ENCODE measurements at regions not wholly inside any gene's neighbourhood (a gene's known extent, or its start where the extent isn't known, plus 50 kb on each side); places are given as distances from the start of the nearest gene placed in this dataset.

DNA sequence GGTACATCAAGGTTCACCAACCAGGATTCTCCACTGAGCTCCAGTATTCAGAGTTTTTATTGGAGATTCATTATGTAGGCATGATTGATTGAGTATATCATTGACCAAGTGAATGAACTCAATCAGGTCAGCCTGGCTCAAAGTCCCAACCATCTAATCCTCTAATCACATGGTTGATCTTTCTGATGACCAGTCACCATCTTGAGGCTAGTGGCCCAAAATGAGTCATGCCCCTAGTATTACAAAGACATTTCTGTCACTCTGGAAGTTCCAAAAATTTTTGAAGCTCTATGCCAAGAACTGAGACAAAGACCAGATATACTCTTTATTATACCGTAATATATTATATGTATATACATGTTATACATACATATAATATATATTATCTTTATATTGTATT, 75.9 kb upstream of the ATF7IP start:
- no peaks in the 10 kb centered on the region for H3K4me1 Mint-ChIP-seq (ENCODE audit: low read depth)
- no peak for DNase-seq
- no peaks in the 10 kb centered on the region for H3K27me3 Mint-ChIP-seq (ENCODE audit: insufficient read depth)
- H3K27ac Mint-ChIP-seq: no peak overlapping the region
- peaks cover 10% of the 10 kb centered on the region; the same call in 1 of the 2 replicates for H3K9me3 Mint-ChIP-seq
- H3K36me3 Mint-ChIP-seq (ENCODE audit: low read depth): peaks cover 4% of the 10 kb centered on the region; the same call in 1 of the 2 replicates
- TF ChIP-seq, protein P1, sequence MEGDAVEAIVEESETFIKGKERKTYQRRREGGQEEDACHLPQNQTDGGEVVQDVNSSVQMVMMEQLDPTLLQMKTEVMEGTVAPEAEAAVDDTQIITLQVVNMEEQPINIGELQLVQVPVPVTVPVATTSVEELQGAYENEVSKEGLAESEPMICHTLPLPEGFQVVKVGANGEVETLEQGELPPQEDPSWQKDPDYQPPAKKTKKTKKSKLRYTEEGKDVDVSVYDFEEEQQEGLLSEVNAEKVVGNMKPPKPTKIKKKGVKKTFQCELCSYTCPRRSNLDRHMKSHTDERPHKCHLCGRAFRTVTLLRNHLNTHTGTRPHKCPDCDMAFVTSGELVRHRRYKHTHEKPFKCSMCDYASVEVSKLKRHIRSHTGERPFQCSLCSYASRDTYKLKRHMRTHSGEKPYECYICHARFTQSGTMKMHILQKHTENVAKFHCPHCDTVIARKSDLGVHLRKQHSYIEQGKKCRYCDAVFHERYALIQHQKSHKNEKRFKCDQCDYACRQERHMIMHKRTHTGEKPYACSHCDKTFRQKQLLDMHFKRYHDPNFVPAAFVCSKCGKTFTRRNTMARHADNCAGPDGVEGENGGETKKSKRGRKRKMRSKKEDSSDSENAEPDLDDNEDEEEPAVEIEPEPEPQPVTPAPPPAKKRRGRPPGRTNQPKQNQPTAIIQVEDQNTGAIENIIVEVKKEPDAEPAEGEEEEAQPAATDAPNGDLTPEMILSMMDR (IDR thresholded peaks at IDR 0.05): no peak
- no peak overlapping the region for H3K4me3 Mint-ChIP-seq

GRCh38 chr12:14290951-14291350, 74.5 kb upstream of the ATF7IP start:
- Mint-ChIP-seq H3K9me3 (peaks cover 10% of the 10 kb centered on the region; the same call in 1 of the 2 replicates), H3K27me3 (ENCODE audit: insufficient read depth) (no peaks in the 10 kb centered on the region), H3K4me3 (no peak overlapping the region), H3K4me1 (ENCODE audit: low read depth) (no peaks in the 10 kb centered on the region), H3K36me3 (ENCODE audit: low read depth) (peaks cover 9% of the 10 kb centered on the region), H3K27ac (no peak overlapping the region)
- TF ChIP-seq, protein P1 (IDR thresholded peaks at IDR 0.05): no peak
- no peak for DNase-seq

- Mint-ChIP-seq H3K27ac (no peak overlapping the region), H3K9me3 (peaks cover 33% of the 10 kb centered on the region), H3K4me1 (ENCODE audit: low read depth) (peaks cover 14% of the 10 kb centered on the region), H3K36me3 (ENCODE audit: low read depth) (peaks cover 6% of the 10 kb centered on the region; the same call in 1 of the 2 replicates), H3K27me3 (ENCODE audit: insufficient read depth) (peaks cover 2% of the 10 kb centered on the region; the same call in 1 of the 2 replicates), H3K4me3 (no peak overlapping the region)
- no peak for DNase-seq
- TF ChIP-seq, protein P1 (IDR thresholded peaks at IDR 0.05): no peak
These were observed 61.8 kb upstream of the ATF7IP start for GRCh38 chr12:14303661-14304155.

DNA sequence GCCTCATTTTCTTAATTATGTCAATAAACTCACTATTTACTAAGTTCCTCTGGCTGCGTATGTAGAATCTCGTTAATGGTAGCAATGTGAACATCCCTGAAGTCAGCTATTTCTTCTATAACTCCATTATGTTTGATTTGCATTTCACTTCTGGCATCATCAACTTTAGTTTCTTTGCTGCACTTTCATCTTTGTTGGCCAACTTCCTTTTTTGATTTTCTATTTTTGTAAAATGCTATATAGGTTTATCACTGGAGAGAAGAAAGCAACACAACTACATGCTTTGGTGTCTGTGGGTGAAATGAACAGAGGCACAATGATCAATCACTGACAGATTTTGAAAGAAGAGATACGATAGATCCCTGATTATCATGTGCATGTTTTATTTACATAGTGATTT, 58.5 kb upstream of the ATF7IP start:
- Mint-ChIP-seq H3K4me1 (ENCODE audit: low read depth) (peaks cover 14% of the 10 kb centered on the region), H3K27me3 (ENCODE audit: insufficient read depth) (peaks cover 2% of the 10 kb centered on the region; the same call in 1 of the 2 replicates), H3K27ac (no peak overlapping the region), H3K4me3 (peak overlapping the region; percentile 30; the same call in 1 of the 2 replicates), H3K9me3 (peaks cover 11% of the 10 kb centered on the region), H3K36me3 (ENCODE audit: low read depth) (peaks cover 11% of the 10 kb centered on the region)
- no peak for DNase-seq
- TF ChIP-seq, protein P1 (IDR thresholded peaks at IDR 0.05): no peak

DNA sequence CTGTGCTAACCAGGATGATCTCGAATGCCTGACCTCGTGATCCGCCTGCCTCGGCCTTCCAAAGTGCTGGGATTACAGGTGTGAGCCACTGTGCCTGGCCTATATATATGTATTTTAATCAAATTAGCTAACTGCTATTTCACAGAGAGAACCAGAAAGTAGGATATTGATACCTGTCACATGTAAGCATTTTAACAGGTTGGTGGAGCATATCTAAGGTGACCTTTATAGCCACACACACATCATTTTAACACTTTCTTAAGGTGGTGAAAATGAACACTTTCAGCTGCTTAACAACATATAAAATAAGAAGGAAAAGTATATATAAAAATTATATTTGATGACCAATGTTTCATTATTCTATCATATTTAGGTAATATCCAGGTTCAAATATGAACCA, 57.0 kb upstream of the ATF7IP start:
- H3K27me3 Mint-ChIP-seq (ENCODE audit: insufficient read depth): peaks cover 2% of the 10 kb centered on the region; the same call in 1 of the 2 replicates
- TF ChIP-seq, protein P1 (IDR thresholded peaks at IDR 0.05): no peak
- H3K4me3 Mint-ChIP-seq: no peak overlapping the region
- H3K9me3 Mint-ChIP-seq: peaks cover 7% of the 10 kb centered on the region; the same call in 1 of the 2 replicates
- no peak for DNase-seq
- H3K36me3 Mint-ChIP-seq (ENCODE audit: low read depth): peaks cover 11% of the 10 kb centered on the region
- peaks cover 18% of the 10 kb centered on the region for H3K4me1 Mint-ChIP-seq (ENCODE audit: low read depth)
- H3K27ac Mint-ChIP-seq: no peak overlapping the region

All from HFFc6 (cell line).